Lower leg skin (tissue), 4 donors: ENCODE measurements at regions not wholly inside any gene's neighbourhood (a gene's known extent, or its start where the extent isn't known, plus 50 kb on each side); places are given as distances from the start of the nearest gene placed in this dataset.

ENCODE experiments used
- DNase-seq, 2 donors: peaks; one replicate each; pipeline ENCODE4 v3.0.0-alpha.2; 2019; ENCODE audit warnings: low spot score in 2 of 2
- H3K4me3 ChIP-seq: fragments of 200-600 bp; sonication (generic); 2 replicates; pipeline ENCODE4 v1.5.1; 2017; ENCODE audit warnings: mild to moderate bottlenecking, low read depth; ENCODE audit not compliant: poor library complexity, severe bottlenecking
- POLR2A ChIP-seq, 2 donors: fragments of 450-650 bp; IDR thresholded peaks; one replicate each; pipeline ENCODE4 v1.6.1; 2016 to 2017; ENCODE audit warnings: antibody characterized with exemption in 2 of 2, mild to moderate bottlenecking in 1 of 2, moderate library complexity in 1 of 2
- WGBS, 2 donors: methylation state at CpG; one replicate each; pipeline ENCODE4 v1.1.5; 2018; 5-methylcytosine and 5-hydroxymethylcytosine counted together
- intact Hi-C: fragments of 100-400 bp; cut with DNase I; formaldehyde crosslinking; loops from one replicate; pipeline ENCODE4 v1.15.0; 2023; ENCODE audit warnings: low total_unique reads
- TF ChIP-seq, protein P1 (sequence below), 3 donors: fragments of 450-650 bp; IDR thresholded peaks; one replicate each; pipeline ENCODE4 v1.5.1; 2016; ENCODE audit warnings: antibody characterized with exemption in 3 of 3, mild to moderate bottlenecking in 3 of 3, moderate library complexity in 2 of 3

DNA sequence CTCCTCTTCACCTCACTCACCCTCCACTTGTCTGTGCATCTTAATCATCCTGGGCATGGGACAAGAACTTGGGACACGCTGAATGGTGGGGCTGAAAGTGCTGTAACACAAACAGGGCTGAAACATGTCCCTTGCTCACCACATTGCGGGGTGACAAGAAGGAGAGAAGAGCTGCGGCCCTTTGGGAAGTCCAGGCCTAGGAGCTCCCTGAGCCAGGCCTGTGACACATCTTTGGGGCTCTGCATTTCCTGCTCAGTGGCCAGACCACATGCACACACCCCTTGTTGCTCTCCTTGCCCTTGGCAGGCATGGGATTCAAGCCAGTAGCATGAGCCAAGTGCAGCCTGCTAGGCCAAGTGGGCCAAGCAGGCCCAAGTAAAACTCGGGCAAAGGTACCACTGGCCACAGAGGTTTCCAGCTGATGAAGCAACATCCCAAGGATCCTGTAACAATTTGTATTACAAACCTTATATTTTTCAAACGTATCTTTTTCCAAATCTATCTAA, 1384.3 kb upstream of the PCDH20 start:
- DNase-seq, result no peak
- TF ChIP-seq POLR2A (IDR thresholded peaks at IDR 0.05), result no peak
- TF ChIP-seq, protein P1, sequence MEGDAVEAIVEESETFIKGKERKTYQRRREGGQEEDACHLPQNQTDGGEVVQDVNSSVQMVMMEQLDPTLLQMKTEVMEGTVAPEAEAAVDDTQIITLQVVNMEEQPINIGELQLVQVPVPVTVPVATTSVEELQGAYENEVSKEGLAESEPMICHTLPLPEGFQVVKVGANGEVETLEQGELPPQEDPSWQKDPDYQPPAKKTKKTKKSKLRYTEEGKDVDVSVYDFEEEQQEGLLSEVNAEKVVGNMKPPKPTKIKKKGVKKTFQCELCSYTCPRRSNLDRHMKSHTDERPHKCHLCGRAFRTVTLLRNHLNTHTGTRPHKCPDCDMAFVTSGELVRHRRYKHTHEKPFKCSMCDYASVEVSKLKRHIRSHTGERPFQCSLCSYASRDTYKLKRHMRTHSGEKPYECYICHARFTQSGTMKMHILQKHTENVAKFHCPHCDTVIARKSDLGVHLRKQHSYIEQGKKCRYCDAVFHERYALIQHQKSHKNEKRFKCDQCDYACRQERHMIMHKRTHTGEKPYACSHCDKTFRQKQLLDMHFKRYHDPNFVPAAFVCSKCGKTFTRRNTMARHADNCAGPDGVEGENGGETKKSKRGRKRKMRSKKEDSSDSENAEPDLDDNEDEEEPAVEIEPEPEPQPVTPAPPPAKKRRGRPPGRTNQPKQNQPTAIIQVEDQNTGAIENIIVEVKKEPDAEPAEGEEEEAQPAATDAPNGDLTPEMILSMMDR (IDR thresholded peaks at IDR 0.05), result no peak
- intact Hi-C loops, result no loop called here
- H3K4me3 ChIP-seq, result no peak overlapping the region
- WGBS, 2 donors, result 81 to 82% methylated on average over 5 of the region's 5 CpGs

GRCh38 chr13:62799038-62799535, 1383.4 kb upstream of the PCDH20 start:
- 83 to 91% methylated on average over 8 of the region's 8 CpGs for WGBS, 2 donors
- no peak for DNase-seq
- intact Hi-C loops, result no loop called here
- H3K4me3 ChIP-seq, result no peak overlapping the region
- TF ChIP-seq, protein P1 (IDR thresholded peaks at IDR 0.05), result no peak
- no peak for TF ChIP-seq POLR2A (IDR thresholded peaks at IDR 0.05)

GRCh38 chr13:62793850-62794249, 1378.2 kb upstream of the PCDH20 start:
- 50 to 53% methylated on average over 1 of the region's 1 CpG for WGBS, 2 donors
- H3K4me3 ChIP-seq, result no peak overlapping the region
- intact Hi-C loops, result no loop called here
- DNase-seq, result no peak
- TF ChIP-seq, protein P1 (IDR thresholded peaks at IDR 0.05), result no peak
- no peak for TF ChIP-seq POLR2A (IDR thresholded peaks at IDR 0.05)

DNA sequence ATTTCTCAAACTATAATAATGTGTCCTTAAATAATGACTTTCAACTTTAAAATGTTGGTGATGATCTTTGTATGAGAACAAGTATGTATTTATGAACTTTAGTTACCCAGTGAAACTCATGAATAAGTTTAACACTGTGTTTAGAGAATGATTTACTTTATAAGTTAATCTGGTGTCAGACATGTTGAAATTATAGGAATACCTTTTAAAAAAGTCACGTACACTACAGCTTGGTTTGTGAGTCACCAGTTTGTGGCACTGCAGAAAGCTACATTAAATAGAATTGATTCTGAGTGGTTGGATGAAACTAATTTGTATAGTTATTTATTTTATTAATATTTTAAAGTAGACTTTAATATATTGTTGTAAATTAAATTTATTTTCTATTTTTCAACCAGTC, 1366.2 kb upstream of the PCDH20 start:
- no peak for DNase-seq
- intact Hi-C loops, result no loop called here
- 83 to 85% methylated on average over 1 of the region's 1 CpG for WGBS, 2 donors
- TF ChIP-seq POLR2A (IDR thresholded peaks at IDR 0.05), result no peak
- TF ChIP-seq, protein P1 (IDR thresholded peaks at IDR 0.05), result no peak
- H3K4me3 ChIP-seq, result no peak overlapping the region

DNA sequence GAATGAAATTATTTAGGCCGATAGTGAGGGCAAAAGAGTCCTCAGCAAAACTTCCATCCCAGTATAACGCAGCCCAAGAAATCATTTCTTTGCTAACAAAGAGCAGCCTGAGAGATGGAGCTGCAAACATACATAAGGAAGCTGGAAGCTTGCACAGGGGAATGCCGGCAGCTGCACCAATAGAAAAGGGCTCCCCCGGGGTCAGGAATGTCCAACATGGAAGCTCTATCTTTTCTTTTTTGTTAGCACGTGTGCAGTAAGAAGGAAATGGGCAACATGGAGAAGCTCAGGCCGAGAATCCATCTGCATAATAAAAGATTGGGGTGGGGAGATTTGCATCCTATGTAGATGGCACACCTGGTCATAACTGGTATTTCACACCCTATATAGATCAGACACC, 1363.5 kb upstream of the PCDH20 start:
- TF ChIP-seq, protein P1 (IDR thresholded peaks at IDR 0.05), result no peak
- TF ChIP-seq POLR2A (IDR thresholded peaks at IDR 0.05), result no peak
- 79 to 86% methylated on average over 6 of the region's 6 CpGs for WGBS, 2 donors
- H3K4me3 ChIP-seq, result no peak overlapping the region
- intact Hi-C loops, result no loop called here
- DNase-seq, result no peak

DNA sequence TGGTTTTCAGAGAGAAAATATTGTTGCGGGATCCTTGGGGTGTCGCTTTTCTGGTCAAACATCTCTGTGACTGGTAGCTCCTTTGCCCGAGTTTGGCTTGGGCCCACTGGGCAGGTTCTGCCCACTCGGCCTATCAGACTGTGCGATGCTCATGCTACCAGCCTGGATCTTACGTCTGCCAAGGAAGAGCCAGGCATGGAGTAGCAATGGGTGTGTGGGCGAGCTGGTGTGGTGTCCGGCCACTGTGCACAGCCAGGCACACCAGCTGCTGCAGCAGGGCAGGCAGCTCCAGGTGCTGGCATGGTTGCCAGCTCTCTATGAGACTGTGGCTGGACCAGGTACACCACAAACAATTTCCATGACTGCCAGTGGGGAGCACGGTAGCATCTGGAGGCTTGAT, 1351.8 kb upstream of the PCDH20 start:
- no peak for DNase-seq
- no peak for TF ChIP-seq POLR2A (IDR thresholded peaks at IDR 0.05)
- TF ChIP-seq, protein P1 (IDR thresholded peaks at IDR 0.05), result no peak
- intact Hi-C loops, result no loop called here
- WGBS, 2 donors, result 92 to 93% methylated on average over 8 to 9 of the region's 9 CpGs
- H3K4me3 ChIP-seq, result no peak overlapping the region
